ENCODE measurements at regions not wholly inside any gene's neighbourhood (a gene's known extent, or its start where the extent isn't known, plus 50 kb on each side); places are given as distances from the start of the nearest gene placed in this dataset.

- no peak for TF ChIP-seq REST (IDR thresholded peaks at IDR 0.05; ENCODE audit: unreplicated experiment)
Observed at GRCh38 chr21:28100366-28100765, 892.3 kb downstream of the LTN1 start (continued).

- Mint-ChIP-seq H3K27ac (no peak overlapping the region), H3K36me3 (ENCODE audit: low read depth) (no peaks in the 10 kb centered on the region), H3K4me1 (no peaks in the 10 kb centered on the region), H3K27me3 (ENCODE audit: insufficient read depth, low read depth, poor library complexity) (no peaks in the 10 kb centered on the region), H3K9me3 (no peaks in the 10 kb centered on the region), H3K4me3 (no peak overlapping the region)
- no peak overlapping the region for H3K4me2 ChIP-seq
- no peaks in the 10 kb centered on the region for H4K20me1 ChIP-seq (replicated peaks; ENCODE audit: insufficient read depth)
- H2AFZ ChIP-seq, result no peak overlapping the region
- no peaks in the 10 kb centered on the region for H3K79me2 ChIP-seq (replicated peaks; ENCODE audit: insufficient read depth)
- H3K4me3 ChIP-seq, result no peak overlapping the region
- ATAC-seq (no peak), DNase-seq (ENCODE audit: low spot score) (no peak)
- H3K36me3 ChIP-seq (ENCODE audit: insufficient read depth), result no peaks in the 10 kb centered on the region
- H3F3A ChIP-seq (replicated peaks; ENCODE audit: low read depth), result no peaks in the 10 kb centered on the region
- H3K9me2 ChIP-seq (ENCODE audit: insufficient read depth), result no peaks in the 10 kb centered on the region
- no peaks in the 10 kb centered on the region for H3K4me1 ChIP-seq (ENCODE audit: insufficient read depth)
- H3K27ac ChIP-seq (ENCODE audit: low read depth), result no peak overlapping the region
- H3K27me3 ChIP-seq (ENCODE audit: insufficient read depth), result no peaks in the 10 kb centered on the region
- TF ChIP-seq CREB1 (CRISPR knock-in tag; IDR thresholded peaks at IDR 0.05; ENCODE audit: low read depth), result no peak
- no peak for TF ChIP-seq ETS1 (IDR thresholded peaks at IDR 0.05)
- TF ChIP-seq ZNF114 (CRISPR knock-in tag; IDR thresholded peaks at IDR 0.05), result no peak
- no peak for TF ChIP-seq EZH2phosphoT487 (IDR thresholded peaks at IDR 0.05; ENCODE audit: unreplicated experiment)
- no peak for TF ChIP-seq POLR2AphosphoS5 (IDR thresholded peaks at IDR 0.05; ENCODE audit: low read depth)
- TF ChIP-seq CTCF (conservative IDR thresholded peaks at IDR 0.05; ENCODE audit: low read depth in 2 of 2), result no peak
- no peak for TF ChIP-seq JUNB (IDR thresholded peaks at IDR 0.05; ENCODE audit: unreplicated experiment)
- TF ChIP-seq ZNF462 (CRISPR knock-in tag; IDR thresholded peaks at IDR 0.05), result no peak
Observed at GRCh38 chr21:28099001-28099705, 893.5 kb downstream of the LTN1 start.

Measured in GM23338 (cell line).